Parathyroid adenoma (tissue), 2 donors: ENCODE measurements at regions not wholly inside any gene's neighbourhood (a gene's known extent, or its start where the extent isn't known, plus 50 kb on each side); places are given as distances from the start of the nearest gene placed in this dataset.

Experiments
- H2AFZ ChIP-seq: fragments of 300-600 bp; sonication (generic); one replicate; pipeline ENCODE4 v1.7.0; 2017; ENCODE audit warnings: antibody characterized with exemption, mild to moderate bottlenecking
- H3K27ac ChIP-seq: fragments of 300-600 bp; sonication (generic); one replicate; pipeline ENCODE4 v1.7.0; 2017
- H3K27me3 ChIP-seq: fragments of 300-600 bp; sonication (generic); one replicate; pipeline ENCODE4 v1.7.0; 2017; ENCODE audit warnings: low read length; ENCODE audit not compliant: control insufficient read depth, insufficient read depth
- H3K36me3 ChIP-seq: fragments of 300-600 bp; sonication (generic); one replicate; pipeline ENCODE4 v1.7.0; 2017; ENCODE audit warnings: low read length; ENCODE audit not compliant: control insufficient read depth, insufficient read depth
- H3K4me1 ChIP-seq: fragments of 300-600 bp; sonication (generic); one replicate; pipeline ENCODE4 v1.7.0; 2017; ENCODE audit warnings: control low read depth
- H3K4me2 ChIP-seq: fragments of 300-600 bp; sonication (generic); one replicate; pipeline ENCODE4 v1.7.0; 2017; ENCODE audit warnings: low read length
- H3K4me3 ChIP-seq: fragments of 300-600 bp; sonication (generic); one replicate; pipeline ENCODE4 v1.7.0; 2017; ENCODE audit warnings: low read depth, low read length
- H3K79me2 ChIP-seq: fragments of 300-600 bp; sonication (generic); one replicate; pipeline ENCODE4 v1.7.0; 2017; ENCODE audit warnings: control low read depth
- H3K9ac ChIP-seq: fragments of 300-600 bp; sonication (generic); one replicate; pipeline ENCODE4 v1.7.0; 2017; ENCODE audit warnings: mild to moderate bottlenecking
- H3K9me3 ChIP-seq: fragments of 300-600 bp; sonication (generic); one replicate; pipeline ENCODE4 v1.7.0; 2017; ENCODE audit warnings: low read length; ENCODE audit not compliant: control insufficient read depth
- TF ChIP-seq, protein P1 (sequence below): fragments of 300-600 bp; sonication (generic); IDR thresholded peaks from one replicate; pipeline ENCODE4 v1.7.0; 2017; ENCODE audit warnings: antibody characterized with exemption, mild to moderate bottlenecking
- donor health status: primary hyperparathyroidism.

DNA sequence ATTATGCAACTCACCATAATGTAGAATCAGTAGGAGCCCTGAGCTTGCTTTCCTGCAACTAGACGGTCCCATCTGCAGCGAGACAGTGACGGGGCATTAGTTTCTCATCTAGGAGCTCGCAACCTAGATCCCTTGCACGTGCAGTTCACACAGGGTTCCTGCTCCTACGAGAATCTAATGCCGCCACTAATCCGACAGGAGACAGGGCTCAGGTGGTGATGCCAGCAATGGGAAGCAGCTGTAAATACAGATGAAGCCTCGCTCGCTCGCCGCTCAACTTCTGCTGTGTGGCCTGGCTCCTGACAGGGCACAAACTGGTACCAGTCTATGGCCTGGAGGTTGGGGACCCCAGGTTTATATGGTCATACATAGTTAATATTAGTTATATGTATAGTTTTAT, 394.5 kb downstream of the NPIPA8 start:
- no peak overlapping the region for H3K4me2 ChIP-seq
- no peak overlapping the region for H3K9ac ChIP-seq
- TF ChIP-seq, protein P1, sequence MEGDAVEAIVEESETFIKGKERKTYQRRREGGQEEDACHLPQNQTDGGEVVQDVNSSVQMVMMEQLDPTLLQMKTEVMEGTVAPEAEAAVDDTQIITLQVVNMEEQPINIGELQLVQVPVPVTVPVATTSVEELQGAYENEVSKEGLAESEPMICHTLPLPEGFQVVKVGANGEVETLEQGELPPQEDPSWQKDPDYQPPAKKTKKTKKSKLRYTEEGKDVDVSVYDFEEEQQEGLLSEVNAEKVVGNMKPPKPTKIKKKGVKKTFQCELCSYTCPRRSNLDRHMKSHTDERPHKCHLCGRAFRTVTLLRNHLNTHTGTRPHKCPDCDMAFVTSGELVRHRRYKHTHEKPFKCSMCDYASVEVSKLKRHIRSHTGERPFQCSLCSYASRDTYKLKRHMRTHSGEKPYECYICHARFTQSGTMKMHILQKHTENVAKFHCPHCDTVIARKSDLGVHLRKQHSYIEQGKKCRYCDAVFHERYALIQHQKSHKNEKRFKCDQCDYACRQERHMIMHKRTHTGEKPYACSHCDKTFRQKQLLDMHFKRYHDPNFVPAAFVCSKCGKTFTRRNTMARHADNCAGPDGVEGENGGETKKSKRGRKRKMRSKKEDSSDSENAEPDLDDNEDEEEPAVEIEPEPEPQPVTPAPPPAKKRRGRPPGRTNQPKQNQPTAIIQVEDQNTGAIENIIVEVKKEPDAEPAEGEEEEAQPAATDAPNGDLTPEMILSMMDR, result no peak
- no peaks in the 10 kb centered on the region for H3K27me3 ChIP-seq
- no peak overlapping the region for H2AFZ ChIP-seq
- no peaks in the 10 kb centered on the region for H3K4me1 ChIP-seq
- H3K9me3 ChIP-seq, result no peaks in the 10 kb centered on the region
- H3K36me3 ChIP-seq, result no peaks in the 10 kb centered on the region
- H3K4me3 ChIP-seq, result no peak overlapping the region
- no peak overlapping the region for H3K27ac ChIP-seq
- H3K79me2 ChIP-seq, result no peaks in the 10 kb centered on the region

DNA sequence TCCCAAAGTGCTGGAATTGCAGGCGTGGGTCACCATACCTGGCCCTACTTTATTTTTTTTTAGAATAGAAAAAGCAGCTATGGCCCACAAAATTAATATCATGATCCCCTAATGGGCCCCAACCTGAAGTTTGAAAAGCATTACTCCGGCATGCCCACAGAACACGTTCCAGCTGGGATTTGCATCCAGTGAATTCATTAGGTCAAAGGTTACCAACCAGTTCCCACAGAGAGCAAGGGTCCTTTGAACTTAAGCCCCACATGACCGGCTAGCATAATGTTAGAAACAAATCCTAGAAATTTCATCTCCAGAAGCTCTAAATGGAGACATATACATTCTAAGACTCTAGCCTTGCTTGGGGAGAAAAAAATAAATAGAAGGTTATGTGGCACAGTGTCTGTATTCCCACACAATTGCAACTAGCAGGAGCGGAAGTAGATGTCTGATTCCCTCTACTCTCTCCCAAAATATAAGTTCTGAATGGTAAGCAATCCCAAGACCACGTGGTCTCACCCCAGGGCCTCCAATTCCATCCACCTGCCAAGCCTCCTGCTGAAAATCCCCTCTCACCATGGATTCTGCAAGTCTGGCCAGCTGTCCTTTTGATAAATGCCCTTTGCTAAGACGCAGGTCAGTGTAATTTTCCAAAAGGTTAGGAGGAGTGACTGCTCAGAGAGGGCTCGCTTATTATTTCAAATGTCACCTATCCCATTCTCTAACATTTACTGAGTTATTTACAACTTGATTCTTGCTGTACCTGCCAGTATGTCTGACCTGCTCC, 395.8 kb downstream of the NPIPA8 start:
- H3K4me3 ChIP-seq, result no peak overlapping the region
- H3K79me2 ChIP-seq, result no peaks in the 10 kb centered on the region
- no peaks in the 10 kb centered on the region for H3K9me3 ChIP-seq
- H3K36me3 ChIP-seq, result no peaks in the 10 kb centered on the region
- H3K27me3 ChIP-seq, result no peaks in the 10 kb centered on the region
- H3K27ac ChIP-seq, result no peak overlapping the region
- H3K4me2 ChIP-seq, result no peak overlapping the region
- no peaks in the 10 kb centered on the region for H3K4me1 ChIP-seq
- no peak overlapping the region for H2AFZ ChIP-seq
- TF ChIP-seq, protein P1, result no peak
- no peak overlapping the region for H3K9ac ChIP-seq

DNA sequence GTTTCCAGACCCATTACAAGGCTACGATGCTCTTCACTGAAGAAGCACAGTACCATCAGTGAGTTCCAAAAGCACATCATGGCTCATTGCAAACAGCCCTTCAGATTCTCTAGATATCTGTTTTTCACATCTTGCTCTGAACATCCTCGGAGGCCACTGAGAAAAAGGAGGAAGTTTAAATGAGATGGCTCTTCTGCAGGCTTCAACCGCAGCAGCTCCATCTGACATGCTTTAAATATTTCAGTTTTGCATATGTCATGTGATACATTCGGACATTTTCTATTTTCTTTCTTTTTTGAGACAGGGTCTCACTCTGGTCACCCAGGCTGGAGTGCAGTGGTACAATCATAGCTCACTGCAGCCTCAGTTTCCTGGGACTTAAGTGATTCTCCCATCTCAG, 396.8 kb downstream of the NPIPA8 start:
- H3K36me3 ChIP-seq, result no peaks in the 10 kb centered on the region
- H3K79me2 ChIP-seq, result no peaks in the 10 kb centered on the region
- no peak overlapping the region for H3K9ac ChIP-seq
- H3K27me3 ChIP-seq, result no peaks in the 10 kb centered on the region
- H3K4me2 ChIP-seq, result no peak overlapping the region
- H3K4me1 ChIP-seq, result no peaks in the 10 kb centered on the region
- TF ChIP-seq, protein P1, result no peak
- H3K27ac ChIP-seq, result no peak overlapping the region
- no peak overlapping the region for H3K4me3 ChIP-seq
- H2AFZ ChIP-seq, result no peak overlapping the region
- no peaks in the 10 kb centered on the region for H3K9me3 ChIP-seq

DNA sequence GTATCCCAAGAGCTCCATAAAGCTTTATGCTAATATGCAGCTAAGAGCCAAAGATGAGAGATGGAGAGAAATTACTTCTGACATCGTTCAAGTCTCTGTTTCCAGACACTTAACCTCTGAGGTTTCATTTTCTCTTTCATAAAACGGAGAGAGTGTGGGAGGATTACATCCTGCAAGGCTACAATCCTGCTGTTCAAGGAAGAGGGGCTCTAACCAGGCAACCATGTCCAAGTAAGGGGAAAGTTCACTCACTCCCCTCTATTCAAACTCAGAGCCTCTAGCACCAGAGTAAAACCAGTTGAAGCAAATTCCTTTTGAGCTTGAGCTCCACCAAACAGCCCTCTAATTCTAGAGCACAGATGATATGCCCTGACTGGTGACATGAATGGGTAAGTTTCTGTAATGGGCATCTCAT, 397.4 kb downstream of the NPIPA8 start:
- no peaks in the 10 kb centered on the region for H3K79me2 ChIP-seq
- no peak overlapping the region for H3K4me2 ChIP-seq
- H3K9me3 ChIP-seq, result no peaks in the 10 kb centered on the region
- no peaks in the 10 kb centered on the region for H3K27me3 ChIP-seq
- no peak overlapping the region for H3K4me3 ChIP-seq
- no peak overlapping the region for H3K9ac ChIP-seq
- H3K36me3 ChIP-seq, result no peaks in the 10 kb centered on the region
- H3K4me1 ChIP-seq, result no peaks in the 10 kb centered on the region
- no peak overlapping the region for H2AFZ ChIP-seq
- TF ChIP-seq, protein P1, result no peak
- H3K27ac ChIP-seq, result no peak overlapping the region

DNA sequence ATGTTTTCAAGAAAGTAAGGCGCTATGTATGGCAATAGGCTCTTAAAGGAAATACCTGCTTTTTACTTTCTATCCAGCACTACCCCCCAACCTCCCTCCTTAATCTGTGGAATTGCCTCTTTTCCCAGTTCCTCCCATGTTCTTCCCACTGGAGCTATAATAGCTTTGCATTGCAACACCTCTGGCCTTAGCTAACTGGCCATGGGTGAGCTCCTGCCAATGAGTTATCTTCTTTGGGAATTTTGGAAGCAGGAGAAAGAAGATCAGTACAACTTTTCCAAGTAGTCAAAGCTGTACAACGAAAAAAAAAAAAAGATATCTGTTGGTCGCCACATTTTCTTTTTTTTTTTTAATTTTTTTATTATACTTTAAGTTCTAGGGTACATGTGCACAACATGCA, 398.0 kb downstream of the NPIPA8 start:
- H3K79me2 ChIP-seq, result no peaks in the 10 kb centered on the region
- H3K36me3 ChIP-seq, result no peaks in the 10 kb centered on the region
- H3K9ac ChIP-seq, result no peak overlapping the region
- no peaks in the 10 kb centered on the region for H3K9me3 ChIP-seq
- H3K27me3 ChIP-seq, result no peaks in the 10 kb centered on the region
- no peak overlapping the region for H3K4me2 ChIP-seq
- no peak overlapping the region for H3K27ac ChIP-seq
- H2AFZ ChIP-seq, result no peak overlapping the region
- no peaks in the 10 kb centered on the region for H3K4me1 ChIP-seq
- TF ChIP-seq, protein P1, result no peak
- no peak overlapping the region for H3K4me3 ChIP-seq
